ENCODE measurements at regions not wholly inside any gene's neighbourhood (a gene's known extent, or its start where the extent isn't known, plus 50 kb on each side); places are given as distances from the start of the nearest gene placed in this dataset.
"Not testable (repeated sequence)": the region's sequence is repeated elsewhere in the genome, so short reads cannot be mapped to it uniquely, and the experiment has no call there.

DNA sequence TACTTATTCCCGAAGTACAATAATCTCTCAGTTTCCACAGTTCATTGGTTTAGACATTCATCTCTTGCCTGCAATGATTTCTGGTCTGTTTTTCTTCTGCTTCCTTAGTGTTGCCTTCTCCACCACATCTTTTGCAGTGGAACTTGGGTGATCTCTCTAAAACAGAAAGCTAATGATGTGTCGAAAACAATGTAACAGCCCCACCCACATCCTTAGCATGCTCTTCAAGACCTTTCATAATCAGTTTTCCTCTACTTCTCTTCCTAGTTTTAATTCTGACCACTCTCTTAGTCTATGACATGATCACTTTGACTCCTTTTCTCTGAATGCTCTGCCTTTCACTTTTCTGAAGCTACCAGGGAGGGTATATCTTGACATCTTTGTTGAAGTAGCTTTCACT lies 1007.9 kb upstream of the CITED2 start:
- no peak for ATAC-seq
- Mint-ChIP-seq H3K27ac (no peak overlapping the region), H3K36me3 (no peaks in the 10 kb centered on the region), H3K4me3 (no peak overlapping the region), H3K4me1 (no peaks in the 10 kb centered on the region), H3K9me3 (no peaks in the 10 kb centered on the region)
- no peak for DNase-seq (ENCODE audit: low spot score in 2 of 2)

DNA sequence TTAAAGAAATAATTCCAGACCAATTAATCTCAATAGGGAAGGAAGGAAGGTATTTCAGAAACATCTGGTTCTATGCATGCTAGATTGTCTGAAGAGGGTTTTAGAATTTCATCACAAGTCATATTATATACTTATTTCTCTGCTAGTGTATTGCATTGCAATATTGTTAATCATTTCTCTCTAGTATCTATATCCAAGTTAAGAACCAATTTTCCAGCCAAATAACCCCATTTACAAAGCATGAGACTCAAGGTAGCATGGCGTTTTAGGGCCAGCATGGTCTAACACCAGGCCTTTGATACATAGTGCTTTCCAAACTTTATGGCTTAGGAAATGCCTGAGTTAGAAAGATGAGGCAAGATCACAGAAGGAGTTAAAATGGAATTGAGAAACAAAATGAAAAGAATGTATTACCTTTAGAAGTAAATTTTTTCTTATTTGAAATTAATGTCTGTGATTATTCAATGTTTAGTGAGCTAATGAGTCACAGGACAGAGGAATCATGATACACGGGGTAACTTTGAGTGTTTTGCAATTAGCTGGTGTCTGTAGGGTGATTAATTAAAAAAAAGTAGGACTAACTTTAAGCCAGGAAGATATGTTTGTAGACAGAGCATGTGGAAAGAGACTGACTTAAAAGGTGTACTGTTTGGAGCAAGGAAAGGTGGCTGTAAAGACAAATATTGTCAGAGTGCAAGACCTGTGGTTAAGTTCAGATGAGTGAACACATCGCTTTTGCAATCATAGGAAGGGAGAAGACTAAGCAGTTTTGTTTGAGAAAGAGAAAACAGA lies 1006.2 kb upstream of the CITED2 start:
- Mint-ChIP-seq H3K36me3 (no peaks in the 10 kb centered on the region), H3K9me3 (no peaks in the 10 kb centered on the region), H3K4me3 (no peak overlapping the region), H3K4me1 (no peaks in the 10 kb centered on the region), H3K27ac (no peak overlapping the region)
- ATAC-seq (no peak), DNase-seq (ENCODE audit: low spot score in 2 of 2) (no peak)

DNA sequence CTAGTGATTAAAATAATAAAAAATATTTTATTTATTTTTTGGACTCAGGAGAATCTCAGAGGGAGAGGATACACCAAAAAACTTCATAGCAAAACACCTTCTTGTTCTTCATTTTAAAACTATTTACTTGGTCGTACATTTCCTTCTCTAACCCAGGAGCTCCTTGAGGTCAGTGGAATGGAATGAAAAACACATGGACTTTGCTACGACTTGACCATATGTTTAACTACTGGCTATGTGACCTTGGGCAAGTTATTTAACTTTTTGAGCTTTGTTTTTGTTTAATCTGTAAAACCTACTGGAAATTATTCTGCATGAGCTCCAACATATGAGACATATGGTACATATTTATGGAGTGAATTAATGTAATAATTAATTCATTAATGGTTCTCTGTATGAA lies 1005.5 kb upstream of the CITED2 start:
- Mint-ChIP-seq H3K36me3 (no peaks in the 10 kb centered on the region), H3K9me3 (no peaks in the 10 kb centered on the region), H3K27ac (no peak overlapping the region), H3K4me3 (no peak overlapping the region), H3K4me1 (no peaks in the 10 kb centered on the region)
- ATAC-seq (no peak), DNase-seq (ENCODE audit: low spot score in 2 of 2) (no peak)

DNA sequence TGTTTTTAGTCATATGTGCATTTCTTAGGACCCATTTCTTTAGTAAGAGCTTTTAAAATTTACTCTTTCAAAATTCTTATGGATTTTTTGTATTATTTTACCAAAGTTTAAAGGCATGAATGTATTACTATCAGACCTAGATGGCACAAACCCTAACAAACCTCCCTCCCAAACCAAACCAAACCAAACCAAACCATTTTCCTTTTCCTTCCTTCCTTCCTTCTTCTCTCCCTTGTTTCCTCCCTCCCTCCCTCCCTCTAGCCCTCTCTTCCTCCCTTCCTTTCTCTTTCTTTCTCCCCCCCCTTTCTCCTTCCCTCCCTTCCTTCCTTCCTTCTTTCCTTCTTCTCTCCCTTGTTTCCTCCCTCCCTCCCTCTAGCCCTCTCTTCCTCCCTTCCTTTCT lies 1001.8 kb upstream of the CITED2 start:
- no peak overlapping the region for H3K4me3 Mint-ChIP-seq
- ATAC-seq (no peak), DNase-seq (ENCODE audit: low spot score in 2 of 2) (no peak)
- no peaks in the 10 kb centered on the region for H3K4me1 Mint-ChIP-seq
- no peaks in the 10 kb centered on the region for H3K36me3 Mint-ChIP-seq
- no peak overlapping the region for H3K27ac Mint-ChIP-seq
- H3K9me3 Mint-ChIP-seq = no peaks in the 10 kb centered on the region

DNA sequence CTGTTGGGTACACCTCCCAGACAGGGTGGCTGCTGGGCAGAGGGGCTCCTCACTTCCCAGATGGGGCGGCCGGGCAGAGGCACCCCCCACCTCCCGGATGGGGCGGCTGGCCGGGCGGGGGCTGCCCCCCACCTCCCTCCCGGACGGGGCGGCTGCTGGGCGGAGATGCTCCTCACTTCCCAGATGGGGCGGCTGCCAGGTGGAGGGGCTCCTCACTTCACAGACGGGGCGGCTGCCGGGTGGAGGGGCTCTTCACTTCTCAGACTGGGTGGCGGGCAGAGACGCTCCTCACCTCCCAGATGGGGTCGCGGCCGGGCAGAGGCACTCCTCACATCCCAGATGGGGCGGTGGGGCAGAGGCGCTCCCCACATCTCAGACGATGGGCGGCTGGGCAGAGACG lies 999.3 kb upstream of the CITED2 start:
- H3K4me1 Mint-ChIP-seq; ATAC-seq; H3K36me3 Mint-ChIP-seq; DNase-seq (ENCODE audit: low spot score in 2 of 2); H3K4me3 Mint-ChIP-seq; H3K9me3 Mint-ChIP-seq; H3K27ac Mint-ChIP-seq: not testable (repeated sequence)

DNA sequence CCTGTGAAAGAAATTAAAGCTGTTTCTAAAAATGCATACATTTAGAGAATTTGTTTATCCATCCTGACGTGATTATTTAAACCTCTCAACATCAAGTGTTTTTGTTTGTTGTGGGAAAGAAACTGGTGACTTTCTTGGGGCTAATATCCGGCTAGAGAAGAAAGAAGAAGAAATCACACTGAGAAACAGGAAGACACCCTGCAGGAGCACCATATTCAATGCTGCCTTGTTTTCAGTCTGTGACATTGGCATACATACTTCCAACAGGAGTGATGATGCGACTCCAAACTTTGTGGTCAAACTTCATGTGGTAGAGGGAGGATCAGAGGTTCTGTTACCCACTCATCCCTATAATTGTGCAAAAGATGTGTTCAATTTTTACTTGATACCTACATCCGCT lies 997.6 kb upstream of the CITED2 start:
- H3K9me3 Mint-ChIP-seq = no peaks in the 10 kb centered on the region
- H3K36me3 Mint-ChIP-seq = no peaks in the 10 kb centered on the region
- no peak overlapping the region for H3K4me3 Mint-ChIP-seq
- no peak overlapping the region for H3K27ac Mint-ChIP-seq
- DNase-seq (ENCODE audit: low spot score in 2 of 2) (no peak), ATAC-seq (no peak)
- H3K4me1 Mint-ChIP-seq = no peaks in the 10 kb centered on the region

DNA sequence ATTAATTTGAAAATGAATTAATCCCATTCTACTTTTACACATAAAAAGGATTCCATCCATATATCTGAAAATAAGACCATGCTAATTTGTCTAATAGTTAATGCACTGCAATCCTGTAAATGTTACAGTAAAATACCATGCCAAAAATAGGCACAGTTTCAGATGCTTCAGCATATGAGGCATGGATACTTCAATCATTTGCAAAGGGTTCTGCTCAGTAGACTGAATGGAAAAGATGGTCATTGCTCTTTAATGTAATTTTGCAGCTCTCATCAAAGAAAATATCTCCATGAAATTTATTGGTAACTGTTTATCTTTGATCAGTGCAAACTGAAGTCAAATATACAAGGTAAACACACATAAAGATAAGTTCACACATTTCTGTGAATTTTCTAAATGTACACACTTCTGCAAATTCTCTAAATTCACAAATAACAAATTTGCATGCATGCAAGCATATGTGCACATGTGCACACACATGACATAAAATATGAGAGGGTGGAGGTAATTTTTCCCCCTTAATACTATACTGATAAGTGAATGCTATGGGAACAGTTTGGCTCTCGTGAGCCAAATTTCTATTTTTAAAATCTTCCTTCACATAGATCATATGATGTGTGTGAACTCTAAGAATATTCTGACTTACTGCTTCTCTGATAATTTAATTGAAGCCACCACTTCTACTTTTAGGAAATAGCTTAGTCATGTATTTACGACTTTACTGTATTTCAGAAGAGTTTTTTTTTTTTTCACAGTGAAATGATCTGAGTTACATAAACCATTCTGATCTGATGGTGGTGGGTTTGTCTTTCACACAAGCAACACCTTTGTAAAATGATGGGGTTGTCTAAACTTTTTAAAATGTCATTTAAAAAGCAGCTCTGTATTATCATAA lies 996.8 kb upstream of the CITED2 start:
- ATAC-seq (no peak), DNase-seq (ENCODE audit: low spot score in 2 of 2) (no peak)
- Mint-ChIP-seq H3K4me3 (no peak overlapping the region), H3K36me3 (no peaks in the 10 kb centered on the region), H3K9me3 (no peaks in the 10 kb centered on the region), H3K27ac (no peak overlapping the region), H3K4me1 (no peaks in the 10 kb centered on the region)

DNA sequence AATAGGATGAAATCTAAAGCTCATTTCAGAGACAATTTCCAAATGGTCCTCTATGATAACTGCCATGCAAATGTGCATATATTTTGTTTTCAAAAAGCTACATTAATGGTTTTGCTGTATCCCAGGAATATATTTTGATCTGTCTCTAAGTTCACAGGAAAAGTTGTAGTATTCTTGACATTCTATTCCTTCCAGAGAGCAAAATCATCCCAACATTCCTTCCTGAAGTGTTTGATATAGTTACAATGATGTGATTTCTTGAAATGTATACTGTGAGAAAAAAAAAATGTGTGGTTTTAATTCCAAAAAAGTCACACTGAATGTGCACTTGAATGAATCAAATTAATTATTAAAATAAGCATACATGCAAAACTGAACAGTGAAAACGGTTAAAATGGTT lies 996.0 kb upstream of the CITED2 start:
- H3K9me3 Mint-ChIP-seq = no peaks in the 10 kb centered on the region
- DNase-seq (ENCODE audit: low spot score in 2 of 2) (no peak), ATAC-seq (no peak)
- H3K36me3 Mint-ChIP-seq = no peaks in the 10 kb centered on the region
- H3K4me1 Mint-ChIP-seq = no peaks in the 10 kb centered on the region
- no peak overlapping the region for H3K4me3 Mint-ChIP-seq
- H3K27ac Mint-ChIP-seq = no peak overlapping the region

DNA sequence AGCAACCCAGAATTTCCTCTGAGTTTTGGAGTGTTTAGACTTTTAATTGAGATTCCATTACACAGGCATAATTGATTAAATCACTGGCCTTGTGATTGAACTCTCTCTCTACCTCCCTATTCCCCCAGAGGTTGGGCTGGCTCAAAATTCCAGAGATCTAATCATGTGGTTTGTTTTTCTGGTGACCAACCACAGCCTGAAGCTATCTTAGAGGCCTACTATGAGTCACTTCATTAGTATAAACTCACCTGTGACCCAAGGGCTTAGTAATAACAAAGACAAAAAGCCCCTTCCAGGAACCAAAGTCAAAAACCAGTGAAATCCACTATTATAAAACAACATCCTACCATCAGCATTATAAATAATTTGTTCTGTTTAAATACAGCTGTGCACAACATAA lies 992.5 kb upstream of the CITED2 start:
- H3K27ac Mint-ChIP-seq = no peak overlapping the region
- H3K4me3 Mint-ChIP-seq = no peak overlapping the region
- DNase-seq (ENCODE audit: low spot score in 2 of 2) (no peak), ATAC-seq (no peak)
- no peaks in the 10 kb centered on the region for H3K4me1 Mint-ChIP-seq
- H3K36me3 Mint-ChIP-seq = no peaks in the 10 kb centered on the region
- H3K9me3 Mint-ChIP-seq = peaks cover 2% of the 10 kb centered on the region

DNA sequence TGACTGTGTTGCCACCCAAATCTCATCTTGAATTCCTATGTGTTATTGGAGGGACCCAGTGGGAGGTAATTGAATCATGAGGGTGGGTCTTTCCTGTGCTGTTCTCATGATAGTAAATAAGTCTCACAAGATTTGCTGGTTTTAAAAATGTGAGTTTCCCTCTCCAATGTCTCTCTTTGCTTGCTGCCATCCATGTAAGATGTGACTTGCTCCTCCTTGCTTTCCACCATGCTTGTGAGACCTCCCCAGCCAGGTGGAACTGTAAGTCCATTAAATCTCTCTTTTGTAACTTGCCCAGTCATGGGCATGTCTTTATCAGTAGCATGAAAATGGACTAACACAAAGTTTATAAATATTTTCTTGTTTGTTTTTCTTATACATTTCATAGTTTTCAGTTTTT lies 990.5 kb upstream of the CITED2 start:
- no peak for DNase-seq (ENCODE audit: low spot score in 2 of 2)
- H3K36me3 Mint-ChIP-seq = no peaks in the 10 kb centered on the region
- H3K4me3 Mint-ChIP-seq = no peak overlapping the region
- no peak overlapping the region for H3K27ac Mint-ChIP-seq
- peaks cover 2% of the 10 kb centered on the region for H3K9me3 Mint-ChIP-seq
- no peak for ATAC-seq
- H3K4me1 Mint-ChIP-seq = no peaks in the 10 kb centered on the region

DNA sequence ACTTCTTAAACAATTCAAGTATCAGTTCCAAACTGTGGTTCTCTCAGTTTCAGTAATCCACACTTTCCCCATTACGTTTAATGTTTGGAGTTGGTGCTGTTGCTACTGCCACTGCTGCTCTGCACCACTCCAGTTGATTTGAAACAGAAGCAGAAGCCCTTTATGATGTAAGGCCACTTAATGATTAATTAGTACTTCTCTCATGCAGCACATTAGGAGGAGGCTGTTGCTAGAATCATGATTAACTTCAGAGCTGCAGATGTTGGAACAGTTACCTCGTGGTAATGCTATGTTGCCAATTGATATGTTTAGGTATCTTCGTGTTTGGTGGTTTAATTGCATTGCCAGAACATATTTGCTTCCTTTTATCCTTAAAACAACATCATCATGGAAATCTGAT lies 986.2 kb upstream of the CITED2 start:
- Mint-ChIP-seq H3K9me3 (peaks cover 2% of the 10 kb centered on the region), H3K27ac (no peak overlapping the region), H3K4me3 (no peak overlapping the region), H3K36me3 (no peaks in the 10 kb centered on the region), H3K4me1 (no peaks in the 10 kb centered on the region)
- ATAC-seq (no peak), DNase-seq (ENCODE audit: low spot score in 2 of 2) (no peak)

DNA sequence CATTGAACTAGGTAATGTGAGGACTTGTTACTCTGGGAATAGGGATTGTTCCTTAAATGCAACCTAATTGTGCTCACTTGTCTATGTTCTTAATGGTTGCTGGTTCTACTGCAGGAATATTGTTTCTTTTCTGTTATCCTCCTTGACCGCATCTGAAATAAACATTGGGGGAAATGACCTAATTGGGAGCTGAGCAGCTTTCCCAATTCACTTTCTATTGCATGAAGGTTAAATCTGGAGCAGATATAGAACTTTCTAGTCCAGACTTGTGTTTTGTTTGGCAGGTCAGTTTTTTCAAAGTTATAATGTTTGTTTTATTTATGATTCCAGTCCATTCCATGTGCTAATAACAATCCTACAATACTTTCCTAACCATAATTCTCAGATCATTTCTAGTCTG lies 981.0 kb upstream of the CITED2 start:
- no peak for ATAC-seq
- H3K36me3 Mint-ChIP-seq = no peaks in the 10 kb centered on the region
- no peak overlapping the region for H3K27ac Mint-ChIP-seq
- H3K4me3 Mint-ChIP-seq = no peak overlapping the region
- H3K9me3 Mint-ChIP-seq = no peaks in the 10 kb centered on the region
- no peak for DNase-seq (ENCODE audit: low spot score in 2 of 2)
- H3K4me1 Mint-ChIP-seq = no peaks in the 10 kb centered on the region

DNA sequence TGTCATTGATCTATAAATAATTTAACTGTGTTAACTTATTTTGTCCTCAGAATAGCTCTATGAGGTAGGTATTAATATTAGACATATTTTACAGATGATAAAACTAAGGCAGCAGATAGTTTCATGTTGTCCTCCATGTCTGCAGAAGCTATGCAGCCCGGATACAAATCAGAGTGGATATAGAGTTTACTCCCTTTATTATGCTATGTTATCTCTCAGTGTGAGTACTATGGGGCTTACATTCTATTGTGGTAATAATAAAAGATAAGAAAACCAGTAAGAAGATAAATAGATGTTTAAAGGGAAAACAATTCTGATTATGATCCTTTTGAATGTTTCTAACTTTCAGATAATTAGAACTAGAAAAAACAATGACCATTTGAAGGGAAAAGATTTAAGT lies 979.8 kb upstream of the CITED2 start:
- no peaks in the 10 kb centered on the region for H3K4me1 Mint-ChIP-seq
- no peaks in the 10 kb centered on the region for H3K36me3 Mint-ChIP-seq
- no peak overlapping the region for H3K4me3 Mint-ChIP-seq
- H3K27ac Mint-ChIP-seq = no peak overlapping the region
- DNase-seq (ENCODE audit: low spot score in 2 of 2) (no peak), ATAC-seq (no peak)
- no peaks in the 10 kb centered on the region for H3K9me3 Mint-ChIP-seq

DNA sequence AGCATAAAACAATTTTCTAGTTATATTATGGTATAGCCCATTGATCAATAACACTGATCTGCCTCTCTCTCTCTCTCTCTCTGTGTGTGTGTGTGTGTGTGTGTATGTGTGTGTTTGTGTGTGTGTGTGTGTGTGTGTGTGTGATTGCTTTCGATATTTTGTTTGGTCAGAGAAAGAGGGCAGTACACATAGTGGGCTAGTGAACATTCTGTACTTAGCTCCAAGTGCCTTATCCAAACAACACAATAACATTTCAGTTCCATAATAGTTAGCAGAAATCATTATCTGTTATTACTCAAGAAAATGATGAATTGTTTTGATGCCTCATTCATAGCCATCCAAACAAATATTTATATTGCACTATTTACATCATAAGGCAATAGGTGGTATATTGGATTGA lies 979.1 kb upstream of the CITED2 start:
- H3K27ac Mint-ChIP-seq = no peak overlapping the region
- no peak for ATAC-seq

DNA sequence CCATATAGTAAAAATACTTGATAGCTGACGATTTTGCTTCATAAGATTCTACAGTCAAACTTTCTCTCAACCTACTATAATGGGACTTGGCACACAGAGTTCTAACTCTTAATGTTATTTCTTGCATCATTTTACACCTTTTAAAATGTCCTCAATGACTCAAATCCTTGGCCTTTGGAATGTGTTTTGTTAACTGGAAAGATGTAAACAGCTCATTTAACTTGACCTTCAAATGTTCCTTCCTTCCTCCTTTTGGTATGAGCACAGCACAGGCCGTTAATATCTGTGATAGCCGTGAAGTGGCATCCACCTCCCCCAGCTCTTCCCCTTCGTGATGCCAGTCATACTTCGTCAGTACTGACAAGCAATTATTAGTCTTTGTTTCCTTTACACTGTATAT lies 972.0 kb upstream of the CITED2 start:
- no peak overlapping the region for H3K27ac Mint-ChIP-seq
- DNase-seq (ENCODE audit: low spot score in 2 of 2) = no peak
- no peak overlapping the region for H3K4me3 Mint-ChIP-seq

More for the DNA sequence above, 979.1 kb upstream of the CITED2 start:
- no peaks in the 10 kb centered on the region for H3K9me3 Mint-ChIP-seq
- H3K4me3 Mint-ChIP-seq = no peak overlapping the region
- no peaks in the 10 kb centered on the region for H3K4me1 Mint-ChIP-seq
- H3K36me3 Mint-ChIP-seq = no peaks in the 10 kb centered on the region
- no peak for DNase-seq (ENCODE audit: low spot score in 2 of 2)

DNA sequence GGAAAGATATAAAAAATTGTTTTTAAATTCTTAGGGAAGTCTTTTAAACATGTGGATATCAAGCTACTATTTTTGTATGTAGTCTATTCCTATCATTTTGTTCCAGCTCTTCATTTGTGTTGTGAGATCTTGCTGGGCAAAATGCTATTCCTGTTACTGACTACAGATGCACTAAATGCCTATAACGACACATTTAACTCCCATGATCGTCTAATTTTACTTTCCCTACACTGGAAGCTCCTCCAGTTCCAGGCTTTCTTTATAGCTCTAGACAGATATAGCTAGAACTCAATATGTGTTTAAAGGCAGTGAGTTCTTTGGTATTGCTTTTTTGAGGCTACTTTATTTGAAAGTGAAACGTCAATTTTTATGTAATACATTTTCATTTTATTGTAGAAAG lies 971.5 kb upstream of the CITED2 start:
- Mint-ChIP-seq H3K4me3 (no peak overlapping the region), H3K36me3 (no peaks in the 10 kb centered on the region), H3K9me3 (peaks cover 4% of the 10 kb centered on the region), H3K4me1 (no peaks in the 10 kb centered on the region), H3K27ac (no peak overlapping the region)
- no peak for DNase-seq (ENCODE audit: low spot score in 2 of 2)
- no peak for ATAC-seq

More for the DNA sequence above, 972.0 kb upstream of the CITED2 start:
- Mint-ChIP-seq H3K9me3 (peaks cover 2% of the 10 kb centered on the region), H3K4me1 (no peaks in the 10 kb centered on the region), H3K36me3 (no peaks in the 10 kb centered on the region)
- no peak for ATAC-seq
